A549 (cell line): ENCODE measurements at regions not wholly inside any gene's neighbourhood (a gene's known extent, or its start where the extent isn't known, plus 50 kb on each side); places are given as distances from the start of the nearest gene placed in this dataset.

Experiments
- CTCF ChIP-seq: fragments of >200 bp; sonication (Bioruptor Twin); formaldehyde crosslinking; IDR thresholded peaks from 3 replicates; pipeline ENCODE4 v1.5.1; 2016
- JUN ChIP-seq, 2 experiments: fragments of >200 bp; sonication (Bioruptor Twin); formaldehyde crosslinking; IDR thresholded peaks; 2 replicates in 1 of 2; 3 replicates in 1 of 2; pipeline ENCODE4 v1.6.1; 2016 to 2017
- SMC3 ChIP-seq: fragments of >200 bp; sonication (Bioruptor Twin); formaldehyde crosslinking; IDR thresholded peaks from 3 replicates; pipeline ENCODE4 v1.6.1; 2018; ENCODE audit warnings: inconsistent platforms

DNA sequence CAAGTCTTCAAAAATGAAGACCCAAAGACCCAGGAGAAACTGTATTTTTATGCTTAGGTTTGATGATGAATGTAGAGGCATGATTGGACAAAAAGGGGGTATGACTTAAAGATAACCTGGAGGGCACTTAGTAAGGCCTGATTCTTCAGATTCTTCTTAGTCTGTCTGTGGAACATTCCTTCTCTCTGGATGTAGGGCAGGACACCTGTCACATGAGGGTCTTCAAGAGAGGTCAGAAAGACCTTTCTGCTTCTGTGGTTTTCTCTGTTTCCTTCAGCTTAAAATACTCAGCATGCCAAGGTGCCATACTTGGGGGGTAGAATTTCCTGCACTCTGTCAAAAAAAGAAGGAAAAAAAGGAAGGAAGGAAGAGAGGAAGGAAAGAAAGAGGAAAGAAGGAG, 78.1 kb downstream of the BLID start:
- TF ChIP-seq CTCF, result no peak
- no peak for TF ChIP-seq SMC3
- no peak for TF ChIP-seq JUN (IDR thresholded peaks at IDR 0.05)
